ENCODE measurements at regions not wholly inside any gene's neighbourhood (a gene's known extent, or its start where the extent isn't known, plus 50 kb on each side); places are given as distances from the start of the nearest gene placed in this dataset.

- TF ChIP-seq CTCF (IDR thresholded peaks at IDR 0.05) (no peak), POLR2A (IDR thresholded peaks at IDR 0.05) (no peak)
Observed at GRCh38 chr1:234683861-234684632, 74.1 kb upstream of the IRF2BP2 start.
